OCI-LY7 (cell line): ENCODE measurements at regions not wholly inside any gene's neighbourhood (a gene's known extent, or its start where the extent isn't known, plus 50 kb on each side); places are given as distances from the start of the nearest gene placed in this dataset.

ENCODE experiments used
- EZH2phosphoT487 ChIP-seq: fragments of 200-600 bp; sonication (generic); IDR thresholded peaks from 2 replicates; pipeline ENCODE4 v1.6.1; 2018; ENCODE audit warnings: low read depth, borderline replicate concordance, mild to moderate bottlenecking, mixed run types, antibody characterized with exemption, low read length, moderate library complexity, mixed read lengths
- TF ChIP-seq, protein P1 (sequence below): fragments of 200-600 bp; sonication (generic); conservative IDR thresholded peaks from 2 replicates; pipeline ENCODE4 v1.5.1; 2014; ENCODE audit warnings: mild to moderate bottlenecking, antibody characterized with exemption, low read length, moderate library complexity, mixed read lengths

DNA sequence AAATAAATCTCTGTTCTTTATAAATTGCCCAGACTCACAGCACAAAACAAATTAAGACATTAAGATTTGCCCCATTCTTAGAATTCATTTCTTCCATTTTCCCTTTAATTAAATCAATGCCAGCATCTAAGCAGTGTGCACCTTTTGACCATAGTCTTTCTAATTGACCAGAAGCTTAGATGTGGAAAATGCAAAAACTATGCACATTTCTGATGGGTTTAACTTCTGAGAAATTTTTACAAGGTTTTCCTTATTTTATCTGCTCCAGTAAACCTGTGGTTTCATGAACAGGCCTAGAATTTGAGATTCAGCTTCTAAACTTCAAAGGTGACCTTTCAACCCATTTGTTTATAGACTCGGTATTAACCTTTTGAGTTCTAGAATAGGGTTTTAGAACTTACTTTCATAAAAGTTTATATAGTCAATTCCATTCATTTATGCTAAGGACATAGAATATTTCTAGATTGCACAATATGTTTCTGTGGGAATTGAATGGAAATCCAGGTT lies 437.8 kb upstream of the HSF2 start:
- TF ChIP-seq, protein P1, sequence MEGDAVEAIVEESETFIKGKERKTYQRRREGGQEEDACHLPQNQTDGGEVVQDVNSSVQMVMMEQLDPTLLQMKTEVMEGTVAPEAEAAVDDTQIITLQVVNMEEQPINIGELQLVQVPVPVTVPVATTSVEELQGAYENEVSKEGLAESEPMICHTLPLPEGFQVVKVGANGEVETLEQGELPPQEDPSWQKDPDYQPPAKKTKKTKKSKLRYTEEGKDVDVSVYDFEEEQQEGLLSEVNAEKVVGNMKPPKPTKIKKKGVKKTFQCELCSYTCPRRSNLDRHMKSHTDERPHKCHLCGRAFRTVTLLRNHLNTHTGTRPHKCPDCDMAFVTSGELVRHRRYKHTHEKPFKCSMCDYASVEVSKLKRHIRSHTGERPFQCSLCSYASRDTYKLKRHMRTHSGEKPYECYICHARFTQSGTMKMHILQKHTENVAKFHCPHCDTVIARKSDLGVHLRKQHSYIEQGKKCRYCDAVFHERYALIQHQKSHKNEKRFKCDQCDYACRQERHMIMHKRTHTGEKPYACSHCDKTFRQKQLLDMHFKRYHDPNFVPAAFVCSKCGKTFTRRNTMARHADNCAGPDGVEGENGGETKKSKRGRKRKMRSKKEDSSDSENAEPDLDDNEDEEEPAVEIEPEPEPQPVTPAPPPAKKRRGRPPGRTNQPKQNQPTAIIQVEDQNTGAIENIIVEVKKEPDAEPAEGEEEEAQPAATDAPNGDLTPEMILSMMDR, result no peak
- no peak for TF ChIP-seq EZH2phosphoT487
